A549 (cell line): ENCODE measurements at regions not wholly inside any gene's neighbourhood (a gene's known extent, or its start where the extent isn't known, plus 50 kb on each side); places are given as distances from the start of the nearest gene placed in this dataset.

Source experiments
- ATAC-seq, 2 experiments: fragments of 200-7000 bp in 1 of 2; fragments of >200 bp in 1 of 2; cut with Nextera tagmentation in 1 of 2; cut with Tn5 transposase in 1 of 2; 3 replicates each; pipeline versions ENCODE4 v1.8.0 to v1.9.1; 2018 to 2020; ENCODE audit warnings: mild to moderate bottlenecking in 1 of 2, moderate library complexity in 1 of 2
- CTCF ChIA-PET: fragments of 300-600 bp; sonication (Branson Sonifier 250); formaldehyde crosslinking; extraction: SDS; loops from one replicate; lab custom pipeline; 2021; ENCODE audit warnings: antibody characterized with exemption, inconsistent platforms; lab: Yijun Ruan, JAX
- POLR2A ChIA-PET: fragments of 350-600 bp; formaldehyde crosslinking; extraction: SDS; loops from one replicate; lab custom pipeline; 2021; ENCODE audit warnings: antibody characterized with exemption, inconsistent platforms; lab: Yijun Ruan, JAX
- DNase-seq, 2 experiments: peaks; one replicate each; pipeline versions ENCODE4 v3.0.0 to v3.0.0-alpha.2; 2011 to 2016; ENCODE audit warnings: low read depth in 1 of 2, low spot score in 1 of 2
- FAIRE-seq: peaks from 2 replicates; lab custom pipeline; 2011; peaks lifted over from hg19 to GRCh38; lab: Jason Lieb, UNC
- H3K27ac ChIP-seq, 2 experiments: fragments of >200 bp; sonication (Bioruptor Twin); formaldehyde crosslinking; 3 replicates each; pipeline ENCODE4 v1.5.1; 2016 to 2017
- H3K4me1 ChIP-seq: fragments of >200 bp; sonication (Bioruptor Twin); formaldehyde crosslinking; 3 replicates; pipeline ENCODE4 v1.6.1; 2016
- H3K4me2 ChIP-seq: fragments of >200 bp; sonication (Bioruptor Twin); formaldehyde crosslinking; 3 replicates; pipeline ENCODE4 v1.6.1; 2016
- H3K4me3 ChIP-seq: fragments of >200 bp; sonication (Bioruptor Twin); formaldehyde crosslinking; 3 replicates; pipeline ENCODE4 v1.5.1; 2016
- H3K9me3 ChIP-seq: fragments of >200 bp; sonication (Bioruptor Twin); formaldehyde crosslinking; 3 replicates; pipeline ENCODE4 v1.6.1; 2016
- CBX2 ChIP-seq: fragments of 200-600 bp; sonication (generic); IDR thresholded peaks from 2 replicates; pipeline ENCODE4 v1.6.1; 2016; ENCODE audit warnings: low read depth, mild to moderate bottlenecking, borderline replicate concordance
- CBX8 ChIP-seq: fragments of 200-600 bp; sonication (generic); IDR thresholded peaks from 2 replicates; pipeline ENCODE4 v1.6.1; 2016
- CTCF ChIP-seq: fragments of >200 bp; sonication (Bioruptor Twin); formaldehyde crosslinking; IDR thresholded peaks from 3 replicates; pipeline ENCODE4 v1.5.1; 2016
- EP300 ChIP-seq, 2 experiments: fragments of >200 bp; sonication (Bioruptor Twin); formaldehyde crosslinking; IDR thresholded peaks; 2 replicates in 1 of 2; 3 replicates in 1 of 2; pipeline ENCODE4 v1.6.1; 2016 to 2017
- FOSB ChIP-seq: fragments of 250-450 bp; sonication (Bioruptor Pico); IDR thresholded peaks from 2 replicates; pipeline ENCODE4 v1.5.0; 2020; ENCODE audit warnings: mild to moderate bottlenecking, moderate library complexity
- HEYL ChIP-seq: fragments of 250-450 bp; sonication (Bioruptor Pico); IDR thresholded peaks from 2 replicates; pipeline ENCODE4 v1.8.0; 2021; ENCODE audit warnings: mild to moderate bottlenecking, moderate library complexity
- HMGXB4 ChIP-seq: fragments of 250-450 bp; sonication (Bioruptor Pico); IDR thresholded peaks from 2 replicates; pipeline ENCODE4 v1.5.0; 2021; ENCODE audit warnings: mild to moderate bottlenecking, moderate library complexity, borderline replicate concordance
- KDM1A ChIP-seq: fragments of 200-600 bp; sonication (generic); IDR thresholded peaks from 2 replicates; pipeline ENCODE4 v1.6.1; 2016; ENCODE audit warnings: low read depth, mild to moderate bottlenecking
- NFE2L2 ChIP-seq: fragments of 150-350 bp; conservative IDR thresholded peaks from 2 replicates; pipeline ENCODE4 v1.6.1; 2014; ENCODE audit warnings: low read length
- NPAS2 ChIP-seq: fragments of 250-450 bp; sonication (Bioruptor Pico); IDR thresholded peaks from 2 replicates; pipeline ENCODE4 v1.8.0; 2022; ENCODE audit warnings: mild to moderate bottlenecking, moderate library complexity, borderline replicate concordance
- POLR2AphosphoS2 ChIP-seq: conservative IDR thresholded peaks from 2 replicates; pipeline ENCODE4 v1.6.1; 2012; ENCODE audit warnings: low read length, improper control_type of control experiment, inconsistent platforms
- RARB ChIP-seq: fragments of 250-450 bp; sonication (Bioruptor Pico); IDR thresholded peaks from 2 replicates; pipeline ENCODE4 v1.8.0; 2021; ENCODE audit warnings: mild to moderate bottlenecking, moderate library complexity
- RFX5 ChIP-seq: fragments of 450-650 bp; IDR thresholded peaks from 2 replicates; pipeline ENCODE4 v1.7.1; 2014; ENCODE audit warnings: antibody characterized with exemption, mild to moderate bottlenecking, moderate library complexity
- SREBF2 ChIP-seq: fragments of 450-650 bp; IDR thresholded peaks from 2 replicates; pipeline ENCODE4 v1.6.1; 2014; ENCODE audit warnings: mild to moderate bottlenecking, moderate library complexity
- TP53 ChIP-seq: fragments of 250-450 bp; sonication (Bioruptor Pico); IDR thresholded peaks from 2 replicates; pipeline ENCODE4 v1.5.0; 2021; ENCODE audit warnings: mild to moderate bottlenecking, moderate library complexity
- ZC3H11A ChIP-seq: fragments of 450-650 bp; IDR thresholded peaks from 2 replicates; pipeline ENCODE4 v1.6.1; 2014; ENCODE audit warnings: antibody characterized with exemption, mild to moderate bottlenecking
- ZNF302 ChIP-seq: fragments of 250-450 bp; sonication (Bioruptor Pico); IDR thresholded peaks from 2 replicates; pipeline ENCODE4 v1.9.0; 2021; ENCODE audit warnings: inconsistent platforms, mild to moderate bottlenecking, moderate library complexity
- ZSCAN20 ChIP-seq: fragments of 250-450 bp; sonication (Bioruptor Pico); IDR thresholded peaks from 2 replicates; pipeline ENCODE4 v1.8.0; 2022; ENCODE audit warnings: mild to moderate bottlenecking, moderate library complexity
- WGBS: methylation state at CpG from one replicate; pipeline ENCODE4 v1.1.6; 2017; ENCODE audit errors: missing lambda C conversion rate; 5-methylcytosine and 5-hydroxymethylcytosine counted together
- TF ChIP-seq, protein P1 (sequence below): fragments of >200 bp; sonication (Bioruptor Twin); formaldehyde crosslinking; IDR thresholded peaks from 3 replicates; pipeline ENCODE4 v1.6.1; 2016

DNA sequence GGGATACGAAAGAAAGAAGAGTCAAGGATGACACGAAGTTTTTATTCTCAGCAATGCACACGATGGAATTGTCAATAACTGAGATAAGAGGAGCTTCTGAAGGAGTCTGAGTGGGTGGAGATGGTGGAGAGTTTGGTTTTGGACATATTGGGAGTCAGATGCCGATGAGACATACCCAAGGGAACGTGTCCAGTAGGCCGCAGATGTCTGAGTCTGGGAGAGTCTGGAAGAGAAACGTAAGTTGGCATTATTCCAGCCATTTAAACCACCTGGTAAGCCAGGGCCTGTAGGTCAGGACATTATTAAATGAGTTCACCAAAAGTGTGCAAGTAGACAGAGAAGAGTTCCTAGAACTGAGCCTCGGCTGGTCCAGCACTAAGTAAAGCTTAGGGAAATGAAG is 478.3 kb upstream of the CDH5 start:
- DNase-seq = no peak
- H3K4me2 ChIP-seq = no peak overlapping the region
- no peak overlapping the region for H3K27ac ChIP-seq
- WGBS = 16% methylated on average over 8 of the region's 8 CpGs
- no peaks in the 10 kb centered on the region for H3K4me1 ChIP-seq
- no peak overlapping the region for H3K4me3 ChIP-seq
- no peak for ATAC-seq
- CTCF ChIA-PET = no interaction called here
- no peak for TF ChIP-seq NPAS2 (CRISPR knock-in tag)
- TF ChIP-seq RFX5 = no peak
- TF ChIP-seq, protein P1, sequence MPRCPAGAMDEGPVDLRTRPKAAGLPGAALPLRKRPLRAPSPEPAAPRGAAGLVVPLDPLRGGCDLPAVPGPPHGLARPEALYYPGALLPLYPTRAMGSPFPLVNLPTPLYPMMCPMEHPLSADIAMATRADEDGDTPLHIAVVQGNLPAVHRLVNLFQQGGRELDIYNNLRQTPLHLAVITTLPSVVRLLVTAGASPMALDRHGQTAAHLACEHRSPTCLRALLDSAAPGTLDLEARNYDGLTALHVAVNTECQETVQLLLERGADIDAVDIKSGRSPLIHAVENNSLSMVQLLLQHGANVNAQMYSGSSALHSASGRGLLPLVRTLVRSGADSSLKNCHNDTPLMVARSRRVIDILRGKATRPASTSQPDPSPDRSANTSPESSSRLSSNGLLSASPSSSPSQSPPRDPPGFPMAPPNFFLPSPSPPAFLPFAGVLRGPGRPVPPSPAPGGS = no peak
- TF ChIP-seq, all 56 proteins: peak for 0
- POLR2A ChIA-PET = no interaction called here
- no peaks in the 10 kb centered on the region for H3K9me3 ChIP-seq
- no peak for FAIRE-seq

DNA sequence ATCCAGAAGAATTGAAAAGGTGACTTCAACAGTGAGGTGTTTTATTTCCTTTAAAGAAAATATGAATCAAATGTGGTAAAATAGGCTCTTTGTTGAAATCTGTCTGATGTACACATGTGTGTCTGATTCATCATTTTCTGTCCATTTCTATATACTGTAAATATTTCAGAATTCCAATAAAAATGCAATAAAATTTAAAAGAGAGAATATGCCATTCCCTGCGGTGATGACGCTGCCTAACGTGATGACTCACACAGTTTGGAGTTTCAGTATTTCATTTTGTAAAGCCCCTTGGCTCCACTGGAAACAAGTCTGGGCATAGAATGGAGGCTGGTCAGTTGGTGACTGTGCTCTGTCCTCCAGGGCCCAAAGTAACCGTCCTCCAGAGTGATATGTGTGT is 482.5 kb upstream of the CDH5 start:
- Histone ChIP-seq H3K4me1 (no peaks in the 10 kb centered on the region), H3K4me2 (no peak overlapping the region), H3K4me3 (no peak overlapping the region), H3K9me3 (no peaks in the 10 kb centered on the region), H3K27ac (no peak overlapping the region)
- WGBS = 10% methylated on average over 4 of the region's 4 CpGs
- no peak for ATAC-seq
- no peak for FAIRE-seq
- no peak for DNase-seq
- TF ChIP-seq CBX2 (no peak), RARB (CRISPR knock-in tag) (no peak), CTCF (no peak), RFX5 (no peak), SREBF2 (no peak), HEYL (CRISPR knock-in tag) (no peak), POLR2AphosphoS2 (no peak)
- TF ChIP-seq, protein P1 = no peak
- ChIA-PET POLR2A (no interaction called here), CTCF (no interaction called here)

- Histone ChIP-seq H3K4me3 (no peak overlapping the region), H3K4me1 (no peaks in the 10 kb centered on the region), H3K27ac (no peak overlapping the region), H3K9me3 (no peaks in the 10 kb centered on the region), H3K4me2 (no peak overlapping the region)
- WGBS = 5% methylated on average over 4 of the region's 4 CpGs
- no peak for DNase-seq
- POLR2A ChIA-PET = no interaction called here
- CTCF ChIA-PET = no interaction called here
- no peak for ATAC-seq
- no peak for FAIRE-seq
- TF ChIP-seq FOSB (CRISPR knock-in tag) (no peak), EP300 (IDR thresholded peaks at IDR 0.05) (no peak), KDM1A (no peak), ZNF302 (CRISPR knock-in tag) (no peak), CBX8 (no peak), ZC3H11A (no peak), ZSCAN20 (CRISPR knock-in tag) (no peak), NFE2L2 (no peak), HMGXB4 (no peak), TP53 (CRISPR knock-in tag) (no peak)
Measured at GRCh38 chr16:65878347-65878746, 488.1 kb upstream of the CDH5 start.
